Stomach (tissue), 4 donors: ENCODE measurements at regions not wholly inside any gene's neighbourhood (a gene's known extent, or its start where the extent isn't known, plus 50 kb on each side); places are given as distances from the start of the nearest gene placed in this dataset.

Experiments used
- CTCF ChIP-seq, 7 experiments: fragments of 450-650 bp in 4 of 7; fragments of 200-600 bp in 3 of 7; sonication (generic) in 3 of 7; IDR thresholded peaks; one replicate each; pipeline ENCODE4 v1.5.1; 2016 to 2019; ENCODE audit warnings: antibody characterized with exemption in 7 of 7, control low read depth in 2 of 7, mild to moderate bottlenecking in 1 of 7
- EP300 ChIP-seq: sonication (generic); formaldehyde crosslinking; IDR thresholded peaks from one replicate; pipeline ENCODE4 v1.6.1; 2017; ENCODE audit warnings: antibody characterized with exemption
- POLR2A ChIP-seq, 4 donors: fragments of 450-650 bp; IDR thresholded peaks; one replicate each; pipeline ENCODE4 v1.6.1; 2016; ENCODE audit warnings: antibody characterized with exemption in 4 of 4, control low read depth in 2 of 4, mild to moderate bottlenecking in 1 of 4, moderate library complexity in 1 of 4
- POLR2AphosphoS5 ChIP-seq, 3 donors: sonication (generic); formaldehyde crosslinking; IDR thresholded peaks; one replicate each; pipeline ENCODE4 v1.6.1; 2016; ENCODE audit warnings: antibody characterized with exemption in 3 of 3

GRCh38 chr5:174426851-174427250 is 297.5 kb upstream of the MSX2 start:
- TF ChIP-seq POLR2AphosphoS5 (IDR thresholded peaks at IDR 0.05) (no peak), EP300 (no peak), CTCF (IDR thresholded peaks at IDR 0.05) (no peak), POLR2A (IDR thresholded peaks at IDR 0.05) (no peak)
